GM12878 (cell line): ENCODE measurements at regions not wholly inside any gene's neighbourhood (a gene's known extent, or its start where the extent isn't known, plus 50 kb on each side); places are given as distances from the start of the nearest gene placed in this dataset.

ENCODE experiments used
- BCL11A ChIP-seq: IDR thresholded peaks from 2 replicates; pipeline ENCODE4 v1.6.1; 2011; ENCODE audit warnings: low read depth, low read length
- CREB1 ChIP-seq: IDR thresholded peaks from 2 replicates; pipeline ENCODE4 v1.6.1; 2012; ENCODE audit warnings: low read depth, mild to moderate bottlenecking, inconsistent platforms
- CREM ChIP-seq: IDR thresholded peaks from 2 replicates; pipeline ENCODE4 v1.6.1; 2014; ENCODE audit warnings: antibody characterized with exemption, low read depth
- EZH2 ChIP-seq: IDR thresholded peaks from 2 replicates; pipeline ENCODE4 v1.6.1; 2012; ENCODE audit warnings: low read depth, mild to moderate bottlenecking, control low read depth, inconsistent platforms, low read length, borderline replicate concordance; ENCODE audit not compliant: control insufficient read depth
- KLF5 ChIP-seq: fragments of 450-650 bp; IDR thresholded peaks from 2 replicates; pipeline ENCODE4 v1.6.1; 2014; ENCODE audit warnings: mild to moderate bottlenecking; ENCODE audit not compliant: partially characterized antibody
- MTA3 ChIP-seq: IDR thresholded peaks from 2 replicates; pipeline ENCODE4 v1.6.1; 2012; ENCODE audit warnings: low read length, inconsistent platforms, borderline replicate concordance
- MYB ChIP-seq: fragments of 150-350 bp; IDR thresholded peaks from 2 replicates; pipeline ENCODE4 v1.6.1; 2014; ENCODE audit warnings: mild to moderate bottlenecking, low read depth, low read length, borderline replicate concordance
- POLR2A ChIP-seq: IDR thresholded peaks from 2 replicates; pipeline ENCODE4 v1.6.1; 2011; ENCODE audit warnings: low read depth, mild to moderate bottlenecking, low read length
- RFX5 ChIP-seq: IDR thresholded peaks from 2 replicates; pipeline ENCODE4 v1.6.1; 2011; ENCODE audit warnings: low read depth, low read length, improper control_type of control experiment
- SUZ12 ChIP-seq: fragments of 200-600 bp; sonication (generic); IDR thresholded peaks from one replicate; pipeline ENCODE4 v1.6.1; 2018; ENCODE audit warnings: antibody characterized with exemption, mild to moderate bottlenecking; ENCODE audit not compliant: unreplicated experiment
- TF ChIP-seq, protein P1 (sequence below), 3 experiments: IDR thresholded peaks in 2 of 3; conservative IDR thresholded peaks in 1 of 3; 2 replicates each; pipeline ENCODE4 v1.5.1; 2011; ENCODE audit warnings: low read depth in 3 of 3, low read length in 3 of 3, mild to moderate bottlenecking in 3 of 3, control low read depth in 2 of 3, moderate library complexity in 2 of 3, inconsistent platforms in 1 of 3, mixed read lengths in 1 of 3; ENCODE audit not compliant: control insufficient read depth in 2 of 3, insufficient read depth in 1 of 3; ENCODE audit errors: extremely low read depth in 1 of 3
- TF ChIP-seq, protein P2 (sequence below): IDR thresholded peaks from 2 replicates; pipeline ENCODE4 v1.6.1; 2012; ENCODE audit warnings: low read depth, low read length, improper control_type of control experiment
- TF ChIP-seq, protein P3 (sequence below): fragments of 450-650 bp; IDR thresholded peaks from 2 replicates; pipeline ENCODE4 v1.6.1; 2016; ENCODE audit warnings: mild to moderate bottlenecking, moderate library complexity, borderline replicate concordance

DNA sequence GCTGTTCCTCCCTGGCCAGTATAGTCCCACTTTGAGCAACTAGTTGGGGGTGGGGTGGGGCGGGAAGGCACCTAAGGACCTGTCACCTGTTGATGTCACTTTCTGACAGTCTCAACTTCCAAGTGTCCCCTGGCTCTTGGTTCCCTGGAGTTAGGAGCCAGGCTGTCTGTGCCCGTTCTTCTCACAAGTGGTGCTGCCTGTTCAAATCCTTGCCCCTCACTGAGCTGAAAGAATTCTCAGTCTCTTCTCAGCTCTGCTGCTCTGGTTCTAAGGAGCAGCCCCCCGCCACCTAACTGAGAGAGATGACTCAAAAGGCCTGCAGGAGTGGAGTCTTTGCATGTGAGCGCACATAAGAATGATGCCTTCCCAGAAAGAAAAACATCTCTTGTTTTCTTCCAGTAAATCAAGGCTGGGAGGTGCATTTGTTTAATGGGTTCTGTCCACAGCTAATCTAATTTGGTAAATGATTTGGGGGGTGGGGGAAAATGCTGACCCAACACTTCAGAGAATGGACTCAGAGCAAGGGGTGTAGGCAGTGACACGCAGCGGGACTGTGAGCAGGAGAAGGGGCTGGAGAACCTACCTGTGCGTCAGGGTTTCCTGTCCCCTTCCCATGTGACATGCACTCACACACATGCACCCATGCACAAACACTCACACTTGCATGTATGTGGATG is 78.2 kb upstream of the NLRP1 start:
- TF ChIP-seq, protein P1, sequence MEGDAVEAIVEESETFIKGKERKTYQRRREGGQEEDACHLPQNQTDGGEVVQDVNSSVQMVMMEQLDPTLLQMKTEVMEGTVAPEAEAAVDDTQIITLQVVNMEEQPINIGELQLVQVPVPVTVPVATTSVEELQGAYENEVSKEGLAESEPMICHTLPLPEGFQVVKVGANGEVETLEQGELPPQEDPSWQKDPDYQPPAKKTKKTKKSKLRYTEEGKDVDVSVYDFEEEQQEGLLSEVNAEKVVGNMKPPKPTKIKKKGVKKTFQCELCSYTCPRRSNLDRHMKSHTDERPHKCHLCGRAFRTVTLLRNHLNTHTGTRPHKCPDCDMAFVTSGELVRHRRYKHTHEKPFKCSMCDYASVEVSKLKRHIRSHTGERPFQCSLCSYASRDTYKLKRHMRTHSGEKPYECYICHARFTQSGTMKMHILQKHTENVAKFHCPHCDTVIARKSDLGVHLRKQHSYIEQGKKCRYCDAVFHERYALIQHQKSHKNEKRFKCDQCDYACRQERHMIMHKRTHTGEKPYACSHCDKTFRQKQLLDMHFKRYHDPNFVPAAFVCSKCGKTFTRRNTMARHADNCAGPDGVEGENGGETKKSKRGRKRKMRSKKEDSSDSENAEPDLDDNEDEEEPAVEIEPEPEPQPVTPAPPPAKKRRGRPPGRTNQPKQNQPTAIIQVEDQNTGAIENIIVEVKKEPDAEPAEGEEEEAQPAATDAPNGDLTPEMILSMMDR (IDR thresholded peaks at IDR 0.05 in 2 of 3, conservative IDR thresholded peaks at IDR 0.05 in 1 of 3; ENCODE audit: control insufficient read depth in 2 of 3, extremely low read depth in 1 of 3, insufficient read depth in 1 of 3, low read depth in 3 of 3, low read length in 3 of 3) = no peak
- TF ChIP-seq, protein P2, sequence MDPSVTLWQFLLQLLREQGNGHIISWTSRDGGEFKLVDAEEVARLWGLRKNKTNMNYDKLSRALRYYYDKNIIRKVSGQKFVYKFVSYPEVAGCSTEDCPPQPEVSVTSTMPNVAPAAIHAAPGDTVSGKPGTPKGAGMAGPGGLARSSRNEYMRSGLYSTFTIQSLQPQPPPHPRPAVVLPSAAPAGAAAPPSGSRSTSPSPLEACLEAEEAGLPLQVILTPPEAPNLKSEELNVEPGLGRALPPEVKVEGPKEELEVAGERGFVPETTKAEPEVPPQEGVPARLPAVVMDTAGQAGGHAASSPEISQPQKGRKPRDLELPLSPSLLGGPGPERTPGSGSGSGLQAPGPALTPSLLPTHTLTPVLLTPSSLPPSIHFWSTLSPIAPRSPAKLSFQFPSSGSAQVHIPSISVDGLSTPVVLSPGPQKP = no peak
- TF ChIP-seq POLR2A (no peak), CREM (no peak), MYB (no peak), KLF5 (no peak), CREB1 (no peak), EZH2 (no peak), RFX5 (no peak), SUZ12 (no peak), BCL11A (no peak), MTA3 (no peak)
- TF ChIP-seq, protein P3, sequence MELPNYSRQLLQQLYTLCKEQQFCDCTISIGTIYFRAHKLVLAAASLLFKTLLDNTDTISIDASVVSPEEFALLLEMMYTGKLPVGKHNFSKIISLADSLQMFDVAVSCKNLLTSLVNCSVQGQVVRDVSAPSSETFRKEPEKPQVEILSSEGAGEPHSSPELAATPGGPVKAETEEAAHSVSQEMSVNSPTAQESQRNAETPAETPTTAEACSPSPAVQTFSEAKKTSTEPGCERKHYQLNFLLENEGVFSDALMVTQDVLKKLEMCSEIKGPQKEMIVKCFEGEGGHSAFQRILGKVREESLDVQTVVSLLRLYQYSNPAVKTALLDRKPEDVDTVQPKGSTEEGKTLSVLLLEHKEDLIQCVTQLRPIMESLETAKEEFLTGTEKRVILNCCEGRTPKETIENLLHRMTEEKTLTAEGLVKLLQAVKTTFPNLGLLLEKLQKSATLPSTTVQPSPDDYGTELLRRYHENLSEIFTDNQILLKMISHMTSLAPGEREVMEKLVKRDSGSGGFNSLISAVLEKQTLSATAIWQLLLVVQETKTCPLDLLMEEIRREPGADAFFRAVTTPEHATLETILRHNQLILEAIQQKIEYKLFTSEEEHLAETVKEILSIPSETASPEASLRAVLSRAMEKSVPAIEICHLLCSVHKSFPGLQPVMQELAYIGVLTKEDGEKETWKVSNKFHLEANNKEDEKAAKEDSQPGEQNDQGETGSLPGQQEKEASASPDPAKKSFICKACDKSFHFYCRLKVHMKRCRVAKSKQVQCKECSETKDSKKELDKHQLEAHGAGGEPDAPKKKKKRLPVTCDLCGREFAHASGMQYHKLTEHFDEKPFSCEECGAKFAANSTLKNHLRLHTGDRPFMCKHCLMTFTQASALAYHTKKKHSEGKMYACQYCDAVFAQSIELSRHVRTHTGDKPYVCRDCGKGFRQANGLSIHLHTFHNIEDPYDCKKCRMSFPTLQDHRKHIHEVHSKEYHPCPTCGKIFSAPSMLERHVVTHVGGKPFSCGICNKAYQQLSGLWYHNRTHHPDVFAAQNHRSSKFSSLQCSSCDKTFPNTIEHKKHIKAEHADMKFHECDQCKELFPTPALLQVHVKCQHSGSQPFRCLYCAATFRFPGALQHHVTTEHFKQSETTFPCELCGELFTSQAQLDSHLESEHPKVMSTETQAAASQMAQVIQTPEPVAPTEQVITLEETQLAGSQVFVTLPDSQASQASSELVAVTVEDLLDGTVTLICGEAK = no peak
